NOMO-1 treated with dmso at 0.1 percent for 144 hours (cell line): ENCODE measurements at regions not wholly inside any gene's neighbourhood (a gene's known extent, or its start where the extent isn't known, plus 50 kb on each side); places are given as distances from the start of the nearest gene placed in this dataset.

Experiments
- DNase-seq: peaks from one replicate; lab custom pipeline; 2025; ENCODE audit not compliant: unreplicated experiment; lab: John Stamatoyannopoulos, UW

DNA sequence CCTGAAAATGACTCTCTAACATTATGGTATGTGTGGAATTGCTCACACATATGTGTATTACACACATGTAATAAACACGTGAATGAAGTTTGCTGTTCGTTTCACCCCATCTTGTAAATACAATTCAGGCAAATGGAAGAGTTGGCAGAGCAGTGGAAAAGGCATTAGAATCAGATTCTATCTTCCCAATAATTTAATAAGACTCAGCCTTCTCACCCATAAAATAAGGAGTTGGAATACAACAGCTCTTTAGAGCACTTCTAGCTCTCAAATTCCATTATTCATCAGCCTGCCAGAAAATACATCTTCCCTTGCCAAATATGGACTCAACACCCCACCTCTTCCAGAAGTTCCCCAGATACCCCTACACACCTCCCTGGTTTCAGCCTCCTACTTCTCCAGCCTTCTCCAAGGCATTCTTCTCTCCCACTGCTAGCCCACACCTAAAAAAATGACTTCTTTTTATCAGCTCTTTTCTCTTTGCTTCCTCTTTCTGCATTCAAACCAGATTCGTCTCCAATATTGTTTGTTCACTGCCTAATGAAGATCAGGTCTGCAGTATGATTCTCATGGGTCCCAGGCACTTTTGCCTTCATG is 66.2 kb upstream of the DYRK2 start:
- DNase-seq = no peak

- DNase-seq = no peak
Measured at GRCh38 chr12:67582844-67583243, 65.7 kb upstream of the DYRK2 start.

DNA sequence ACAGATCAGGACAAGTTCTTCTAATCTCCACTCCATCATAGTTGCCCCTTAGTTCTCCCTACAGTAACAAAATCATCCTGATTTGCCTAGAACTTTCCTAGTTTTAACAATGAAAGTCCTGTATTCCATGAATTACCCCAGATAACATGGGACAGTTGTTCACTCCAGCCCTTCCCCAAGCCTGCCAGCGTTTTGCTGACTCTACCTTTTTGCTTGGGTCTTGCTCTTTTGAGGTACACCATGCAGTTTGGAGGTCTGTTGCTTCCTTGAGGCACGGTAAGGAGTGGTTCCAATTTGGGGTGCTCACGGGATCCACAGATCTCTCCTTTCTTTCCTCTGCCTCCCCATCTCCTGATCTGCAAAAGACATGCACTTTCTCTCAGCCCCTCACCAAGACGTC is 61.6 kb upstream of the DYRK2 start:
- no peak for DNase-seq

GRCh38 chr12:67589078-67589477 is 59.5 kb upstream of the DYRK2 start:
- no peak for DNase-seq

- DNase-seq = no peak
Measured at GRCh38 chr12:67590149-67590790, 58.3 kb upstream of the DYRK2 start.

- DNase-seq = no peak
Measured at GRCh38 chr12:67592228-67593011, 56.1 kb upstream of the DYRK2 start.

DNA sequence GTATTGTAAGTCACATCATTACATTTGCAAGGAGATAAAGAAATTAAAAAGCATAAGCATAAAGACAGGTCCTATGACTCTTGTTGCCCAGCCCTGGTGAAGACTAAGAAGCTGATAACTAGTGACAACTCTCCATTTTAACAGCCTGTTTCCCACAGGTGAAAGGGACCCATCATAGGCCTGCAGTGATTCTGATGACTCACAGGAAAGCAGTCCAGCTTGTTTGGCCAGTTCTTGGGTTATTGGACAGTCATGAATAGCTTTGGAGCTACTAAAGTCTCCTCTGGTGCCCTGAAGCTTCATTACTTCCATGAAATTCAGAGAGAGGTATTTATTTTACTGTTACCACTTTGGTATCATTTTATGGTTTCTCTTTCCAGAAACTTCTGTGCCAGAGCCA is 55.5 kb upstream of the DYRK2 start:
- DNase-seq = no peak

- DNase-seq = no peak
Measured at GRCh38 chr12:67593461-67594330, 54.8 kb upstream of the DYRK2 start.

DNA sequence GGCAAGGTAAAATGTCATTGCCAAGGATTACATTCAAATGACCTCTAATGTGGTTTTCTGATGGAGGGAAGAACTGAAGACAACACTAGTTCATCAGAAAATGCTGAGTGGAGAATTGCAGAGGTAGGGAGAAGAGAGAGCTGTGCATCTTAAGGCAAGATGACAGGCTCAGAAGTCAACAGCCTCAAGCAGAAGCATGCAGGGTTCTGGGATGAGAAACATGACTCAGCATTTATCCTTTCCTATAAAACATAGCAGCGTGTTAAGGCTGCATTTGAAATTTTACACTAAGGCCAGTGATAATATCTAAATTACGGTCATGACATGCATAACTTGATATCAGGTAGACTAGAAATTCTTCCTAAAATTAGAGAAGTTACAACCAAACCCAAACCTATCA is 53.7 kb upstream of the DYRK2 start:
- DNase-seq = no peak

- no peak for DNase-seq
Measured at GRCh38 chr12:67595365-67595764, 53.2 kb upstream of the DYRK2 start.

DNA sequence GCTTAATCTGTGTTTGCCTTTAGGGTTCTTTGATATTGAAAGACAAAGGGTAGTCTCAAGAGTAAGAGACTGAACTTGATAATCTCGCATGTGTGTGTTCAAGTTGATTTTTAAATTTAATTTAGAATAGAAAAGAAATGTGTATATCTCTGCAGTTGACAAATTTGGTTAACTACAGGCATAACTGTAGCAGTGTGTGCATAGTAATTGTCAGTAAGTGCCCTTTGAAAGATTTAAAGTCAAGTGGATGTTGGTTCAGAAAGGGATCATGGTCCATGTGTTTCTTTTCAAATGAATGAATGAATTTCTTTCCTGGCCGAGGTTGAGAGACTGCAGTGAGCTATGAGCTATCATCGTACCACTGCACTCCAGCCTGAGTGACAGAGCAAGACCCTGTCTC is 49.9 kb upstream of the DYRK2 start:
- DNase-seq = no peak
